ENCODE measurements at regions not wholly inside any gene's neighbourhood (a gene's known extent, or its start where the extent isn't known, plus 50 kb on each side); places are given as distances from the start of the nearest gene placed in this dataset.

- TF ChIP-seq, protein P1, sequence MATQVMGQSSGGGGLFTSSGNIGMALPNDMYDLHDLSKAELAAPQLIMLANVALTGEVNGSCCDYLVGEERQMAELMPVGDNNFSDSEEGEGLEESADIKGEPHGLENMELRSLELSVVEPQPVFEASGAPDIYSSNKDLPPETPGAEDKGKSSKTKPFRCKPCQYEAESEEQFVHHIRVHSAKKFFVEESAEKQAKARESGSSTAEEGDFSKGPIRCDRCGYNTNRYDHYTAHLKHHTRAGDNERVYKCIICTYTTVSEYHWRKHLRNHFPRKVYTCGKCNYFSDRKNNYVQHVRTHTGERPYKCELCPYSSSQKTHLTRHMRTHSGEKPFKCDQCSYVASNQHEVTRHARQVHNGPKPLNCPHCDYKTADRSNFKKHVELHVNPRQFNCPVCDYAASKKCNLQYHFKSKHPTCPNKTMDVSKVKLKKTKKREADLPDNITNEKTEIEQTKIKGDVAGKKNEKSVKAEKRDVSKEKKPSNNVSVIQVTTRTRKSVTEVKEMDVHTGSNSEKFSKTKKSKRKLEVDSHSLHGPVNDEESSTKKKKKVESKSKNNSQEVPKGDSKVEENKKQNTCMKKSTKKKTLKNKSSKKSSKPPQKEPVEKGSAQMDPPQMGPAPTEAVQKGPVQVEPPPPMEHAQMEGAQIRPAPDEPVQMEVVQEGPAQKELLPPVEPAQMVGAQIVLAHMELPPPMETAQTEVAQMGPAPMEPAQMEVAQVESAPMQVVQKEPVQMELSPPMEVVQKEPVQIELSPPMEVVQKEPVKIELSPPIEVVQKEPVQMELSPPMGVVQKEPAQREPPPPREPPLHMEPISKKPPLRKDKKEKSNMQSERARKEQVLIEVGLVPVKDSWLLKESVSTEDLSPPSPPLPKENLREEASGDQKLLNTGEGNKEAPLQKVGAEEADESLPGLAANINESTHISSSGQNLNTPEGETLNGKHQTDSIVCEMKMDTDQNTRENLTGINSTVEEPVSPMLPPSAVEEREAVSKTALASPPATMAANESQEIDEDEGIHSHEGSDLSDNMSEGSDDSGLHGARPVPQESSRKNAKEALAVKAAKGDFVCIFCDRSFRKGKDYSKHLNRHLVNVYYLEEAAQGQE (IDR thresholded peaks at IDR 0.05), result no peak
- TF ChIP-seq CTCF (IDR thresholded peaks at IDR 0.05) (no peak), RFX5 (IDR thresholded peaks at IDR 0.05) (no peak), CEBPB (IDR thresholded peaks at IDR 0.05) (no peak), RAD21 (conservative IDR thresholded peaks at IDR 0.05 in 1 of 2, IDR thresholded peaks at IDR 0.05 in 1 of 2) (no peak), EP300 (IDR thresholded peaks at IDR 0.05) (no peak), POLR2A (IDR thresholded peaks at IDR 0.05; ENCODE audit: low read length) (no peak)
Measured at GRCh38 chr18:71370095-71370494, 1081.2 kb downstream of the SOCS6 start.
